ENCODE measurements at regions not wholly inside any gene's neighbourhood (a gene's known extent, or its start where the extent isn't known, plus 50 kb on each side); places are given as distances from the start of the nearest gene placed in this dataset.
"Not testable (repeated sequence)": the region's sequence is repeated elsewhere in the genome, so short reads cannot be mapped to it uniquely, and the experiment has no call there.

- H3K36me3 ChIP-seq (ENCODE audit: insufficient read depth, low read length); H3K27ac ChIP-seq (ENCODE audit: low read depth, low read length); H2AFZ ChIP-seq (ENCODE audit: low read length, unreplicated experiment); H3K4me1 ChIP-seq (ENCODE audit: control insufficient read depth, insufficient read depth, low read length, unreplicated experiment); H3K4me3 ChIP-seq (ENCODE audit: low read depth, low read length); H3K27me3 ChIP-seq (ENCODE audit: insufficient read depth, low read length); H3K79me2 ChIP-seq (ENCODE audit: control insufficient read depth, insufficient read depth, low read length, unreplicated experiment): not testable (repeated sequence)
These were observed 93.1 kb upstream of the THOC3 start for GRCh38 chr5:176061269-176061622.

GRCh38 chr5:176061660-176062059 lies 93.5 kb upstream of the THOC3 start:
- H2AFZ ChIP-seq (ENCODE audit: low read length, unreplicated experiment); H3K27me3 ChIP-seq (ENCODE audit: insufficient read depth, low read length); H3K79me2 ChIP-seq (ENCODE audit: control insufficient read depth, insufficient read depth, low read length, unreplicated experiment); H3K27ac ChIP-seq (ENCODE audit: low read depth, low read length); H3K36me3 ChIP-seq (ENCODE audit: insufficient read depth, low read length); H3K4me1 ChIP-seq (ENCODE audit: control insufficient read depth, insufficient read depth, low read length, unreplicated experiment); H3K4me3 ChIP-seq (ENCODE audit: low read depth, low read length): not testable (repeated sequence)

- not testable (repeated sequence) for H3K27ac ChIP-seq (ENCODE audit: low read depth, low read length); H3K36me3 ChIP-seq (ENCODE audit: insufficient read depth, low read length); H2AFZ ChIP-seq (ENCODE audit: low read length, unreplicated experiment); H3K4me1 ChIP-seq (ENCODE audit: control insufficient read depth, insufficient read depth, low read length, unreplicated experiment); H3K27me3 ChIP-seq (ENCODE audit: insufficient read depth, low read length); H3K4me3 ChIP-seq (ENCODE audit: low read depth, low read length); H3K79me2 ChIP-seq (ENCODE audit: control insufficient read depth, insufficient read depth, low read length, unreplicated experiment)
These were observed 98.3 kb upstream of the THOC3 start for GRCh38 chr5:176066262-176066945.

- not testable (repeated sequence) for H3K36me3 ChIP-seq (ENCODE audit: insufficient read depth, low read length); H3K27ac ChIP-seq (ENCODE audit: low read depth, low read length); H3K4me1 ChIP-seq (ENCODE audit: control insufficient read depth, insufficient read depth, low read length, unreplicated experiment); H3K27me3 ChIP-seq (ENCODE audit: insufficient read depth, low read length); H3K79me2 ChIP-seq (ENCODE audit: control insufficient read depth, insufficient read depth, low read length, unreplicated experiment); H2AFZ ChIP-seq (ENCODE audit: low read length, unreplicated experiment); H3K4me3 ChIP-seq (ENCODE audit: low read depth, low read length)
These were observed 99.0 kb upstream of the THOC3 start for GRCh38 chr5:176067162-176067561.

- H2AFZ ChIP-seq (ENCODE audit: low read length, unreplicated experiment); H3K27ac ChIP-seq (ENCODE audit: low read depth, low read length); H3K4me3 ChIP-seq (ENCODE audit: low read depth, low read length); H3K36me3 ChIP-seq (ENCODE audit: insufficient read depth, low read length); H3K27me3 ChIP-seq (ENCODE audit: insufficient read depth, low read length); H3K79me2 ChIP-seq (ENCODE audit: control insufficient read depth, insufficient read depth, low read length, unreplicated experiment); H3K4me1 ChIP-seq (ENCODE audit: control insufficient read depth, insufficient read depth, low read length, unreplicated experiment): not testable (repeated sequence)
These were observed 99.8 kb upstream of the THOC3 start for GRCh38 chr5:176067948-176068347.

- not testable (repeated sequence) for H3K4me3 ChIP-seq (ENCODE audit: low read depth, low read length); H3K4me1 ChIP-seq (ENCODE audit: control insufficient read depth, insufficient read depth, low read length, unreplicated experiment); H3K36me3 ChIP-seq (ENCODE audit: insufficient read depth, low read length); H3K27me3 ChIP-seq (ENCODE audit: insufficient read depth, low read length); H2AFZ ChIP-seq (ENCODE audit: low read length, unreplicated experiment); H3K79me2 ChIP-seq (ENCODE audit: control insufficient read depth, insufficient read depth, low read length, unreplicated experiment); H3K27ac ChIP-seq (ENCODE audit: low read depth, low read length)
These were observed 106.0 kb upstream of the THOC3 start for GRCh38 chr5:176073996-176074571.

GRCh38 chr5:176083717-176084116 lies 115.6 kb upstream of the THOC3 start:
- not testable (repeated sequence) for H3K79me2 ChIP-seq (ENCODE audit: control insufficient read depth, insufficient read depth, low read length, unreplicated experiment); H3K27me3 ChIP-seq (ENCODE audit: insufficient read depth, low read length); H3K27ac ChIP-seq (ENCODE audit: low read depth, low read length); H2AFZ ChIP-seq (ENCODE audit: low read length, unreplicated experiment); H3K4me1 ChIP-seq (ENCODE audit: control insufficient read depth, insufficient read depth, low read length, unreplicated experiment); H3K4me3 ChIP-seq (ENCODE audit: low read depth, low read length); H3K36me3 ChIP-seq (ENCODE audit: insufficient read depth, low read length)

- H3K4me1 ChIP-seq (ENCODE audit: control insufficient read depth, insufficient read depth, low read length, unreplicated experiment); H2AFZ ChIP-seq (ENCODE audit: low read length, unreplicated experiment); H3K79me2 ChIP-seq (ENCODE audit: control insufficient read depth, insufficient read depth, low read length, unreplicated experiment); H3K27ac ChIP-seq (ENCODE audit: low read depth, low read length); H3K27me3 ChIP-seq (ENCODE audit: insufficient read depth, low read length); H3K4me3 ChIP-seq (ENCODE audit: low read depth, low read length); H3K36me3 ChIP-seq (ENCODE audit: insufficient read depth, low read length): not testable (repeated sequence)
These were observed 135.0 kb upstream of the THOC3 start for GRCh38 chr5:176103083-176103482.

GRCh38 chr5:176112888-176113287 lies 125.3 kb upstream of the SIMC1 start:
- not testable (repeated sequence) for H3K4me3 ChIP-seq (ENCODE audit: low read depth, low read length); H3K27me3 ChIP-seq (ENCODE audit: insufficient read depth, low read length); H2AFZ ChIP-seq (ENCODE audit: low read length, unreplicated experiment); H3K4me1 ChIP-seq (ENCODE audit: control insufficient read depth, insufficient read depth, low read length, unreplicated experiment); H3K79me2 ChIP-seq (ENCODE audit: control insufficient read depth, insufficient read depth, low read length, unreplicated experiment); H3K27ac ChIP-seq (ENCODE audit: low read depth, low read length); H3K36me3 ChIP-seq (ENCODE audit: insufficient read depth, low read length)

GRCh38 chr5:176113673-176114335 lies 124.4 kb upstream of the SIMC1 start:
- H3K36me3 ChIP-seq (ENCODE audit: insufficient read depth, low read length); H3K27ac ChIP-seq (ENCODE audit: low read depth, low read length); H3K79me2 ChIP-seq (ENCODE audit: control insufficient read depth, insufficient read depth, low read length, unreplicated experiment); H2AFZ ChIP-seq (ENCODE audit: low read length, unreplicated experiment); H3K4me3 ChIP-seq (ENCODE audit: low read depth, low read length); H3K27me3 ChIP-seq (ENCODE audit: insufficient read depth, low read length); H3K4me1 ChIP-seq (ENCODE audit: control insufficient read depth, insufficient read depth, low read length, unreplicated experiment): not testable (repeated sequence)

GRCh38 chr5:176114825-176115224 lies 123.4 kb upstream of the SIMC1 start:
- H3K4me1 ChIP-seq (ENCODE audit: control insufficient read depth, insufficient read depth, low read length, unreplicated experiment); H3K27ac ChIP-seq (ENCODE audit: low read depth, low read length); H2AFZ ChIP-seq (ENCODE audit: low read length, unreplicated experiment); H3K27me3 ChIP-seq (ENCODE audit: insufficient read depth, low read length); H3K4me3 ChIP-seq (ENCODE audit: low read depth, low read length); H3K36me3 ChIP-seq (ENCODE audit: insufficient read depth, low read length); H3K79me2 ChIP-seq (ENCODE audit: control insufficient read depth, insufficient read depth, low read length, unreplicated experiment): not testable (repeated sequence)

Data from ACC112 (cell line).